GM19351 (cell line): ENCODE measurements at regions not wholly inside any gene's neighbourhood (a gene's known extent, or its start where the extent isn't known, plus 50 kb on each side); places are given as distances from the start of the nearest gene placed in this dataset.
"Not testable (repeated sequence)": the region's sequence is repeated elsewhere in the genome, so short reads cannot be mapped to it uniquely, and the experiment has no call there.

Source experiments
- ATAC-seq: cut with Tn5 transposase; IDR thresholded peaks from one replicate; pipeline ENCODE4 v1.9.1; 2021; ENCODE audit warnings: mild to moderate bottlenecking, moderate library complexity; ENCODE audit not compliant: unreplicated experiment

DNA sequence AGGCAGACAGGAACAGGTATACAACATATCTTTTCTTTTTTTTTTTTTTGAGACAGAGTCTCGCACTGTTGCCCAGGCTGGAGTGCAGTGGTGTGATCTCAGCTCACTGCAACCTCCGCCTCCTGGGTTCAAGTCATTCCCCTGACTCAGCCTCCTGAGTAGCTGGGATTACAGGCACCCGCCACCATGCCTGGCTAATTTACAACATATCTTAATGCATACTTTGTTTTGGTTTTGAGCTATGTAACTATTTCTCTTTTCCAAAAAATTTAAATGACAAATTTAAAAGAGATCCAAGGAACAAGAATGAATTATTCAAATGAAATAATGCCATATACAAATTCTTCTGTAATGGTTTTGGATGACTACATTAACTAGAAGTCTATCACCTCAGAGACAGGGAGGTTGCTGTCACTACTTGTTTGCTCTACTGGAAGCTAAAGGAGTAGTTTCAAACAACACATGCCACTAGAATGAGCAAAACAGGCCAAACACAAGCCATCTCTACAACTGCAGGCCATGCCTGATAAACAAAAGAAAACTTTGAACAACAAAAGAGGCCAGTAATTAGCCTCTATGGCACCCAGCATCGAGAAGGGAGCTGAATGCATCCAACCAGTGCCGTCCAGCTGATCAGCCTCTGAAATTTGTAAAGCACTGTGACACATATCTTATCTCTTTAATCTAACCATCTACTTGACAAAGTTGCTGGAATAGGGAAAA lies 133.6 kb upstream of the VOPP1 start:
- ATAC-seq, result not testable (repeated sequence)

DNA sequence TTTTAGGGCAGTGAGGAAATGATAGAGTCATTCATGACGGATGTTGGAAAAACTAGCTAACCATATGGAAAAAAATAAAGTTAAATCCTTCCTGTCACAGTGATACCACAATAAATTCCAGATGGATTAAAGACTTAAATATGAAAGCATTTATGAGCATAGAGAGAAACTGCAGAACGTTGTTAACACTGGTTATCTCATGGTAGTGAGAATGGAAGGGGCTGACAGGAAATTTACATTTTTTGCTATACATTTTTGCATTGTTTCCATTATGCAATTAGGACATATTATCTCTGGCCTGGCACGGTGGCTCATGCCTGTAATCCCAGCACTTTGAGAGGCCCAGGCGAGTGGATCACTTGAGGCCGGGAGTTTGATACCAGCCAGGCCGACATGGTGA lies 130.5 kb upstream of the VOPP1 start:
- not testable (repeated sequence) for ATAC-seq

DNA sequence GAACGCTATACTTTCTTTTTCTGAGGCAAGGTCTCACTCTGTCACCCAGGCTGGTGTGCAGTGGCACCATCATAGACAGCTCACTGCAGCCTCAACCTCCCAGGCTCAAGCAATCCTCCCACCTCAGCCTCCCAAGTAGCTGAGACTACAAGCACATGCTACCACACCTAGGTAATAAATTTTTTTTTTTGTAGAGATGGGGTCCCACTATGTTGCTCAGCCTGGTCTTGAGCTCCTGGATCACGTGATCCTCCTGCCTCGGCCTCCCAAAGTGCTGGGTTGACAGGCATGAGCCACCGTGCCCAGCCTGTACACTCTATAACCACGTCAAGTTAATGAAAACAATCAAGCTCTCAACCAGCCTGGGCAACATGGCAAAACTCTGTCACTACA lies 127.1 kb upstream of the VOPP1 start:
- ATAC-seq, result not testable (repeated sequence)

DNA sequence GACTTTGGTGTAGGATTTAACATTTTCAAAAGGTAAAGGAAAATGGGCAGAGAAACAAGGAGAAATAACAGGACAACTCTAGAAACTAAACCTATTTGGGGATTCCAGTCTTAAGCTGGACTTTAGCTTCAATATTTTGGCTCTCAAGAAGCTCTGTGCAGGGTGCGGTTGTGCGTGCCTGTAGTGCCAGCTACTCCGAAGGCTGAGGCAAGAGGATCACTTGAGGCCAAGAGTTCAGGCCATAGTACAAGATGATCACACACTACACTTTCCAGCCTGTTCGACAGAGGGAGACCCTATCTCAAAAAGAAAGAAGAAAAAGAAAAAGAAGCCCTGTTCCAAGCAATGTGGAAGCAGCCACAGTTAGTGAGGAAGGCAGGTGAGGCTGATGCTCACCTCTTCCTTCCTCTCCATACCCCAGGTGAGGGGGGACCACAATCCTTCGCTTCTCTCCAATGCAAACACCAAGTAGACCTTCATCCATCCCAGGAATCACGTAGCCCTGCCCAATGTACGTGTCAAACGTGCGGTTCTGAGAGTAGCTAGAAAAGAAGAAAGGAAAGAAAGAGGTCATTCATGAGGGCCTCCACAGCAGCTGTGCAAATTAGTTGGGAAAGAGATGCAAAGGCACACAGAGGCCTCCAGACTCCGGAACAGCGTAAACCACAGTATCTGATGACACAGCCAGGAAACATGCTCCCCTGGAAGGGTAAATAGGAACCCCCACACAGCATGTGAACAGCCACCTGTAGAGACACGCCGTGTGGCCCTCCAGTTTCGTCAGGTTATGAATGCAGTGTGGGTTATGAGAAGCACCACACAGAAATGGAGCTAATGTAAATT lies 126.5 kb upstream of the VOPP1 start:
- ATAC-seq, result peak; percentile 78

DNA sequence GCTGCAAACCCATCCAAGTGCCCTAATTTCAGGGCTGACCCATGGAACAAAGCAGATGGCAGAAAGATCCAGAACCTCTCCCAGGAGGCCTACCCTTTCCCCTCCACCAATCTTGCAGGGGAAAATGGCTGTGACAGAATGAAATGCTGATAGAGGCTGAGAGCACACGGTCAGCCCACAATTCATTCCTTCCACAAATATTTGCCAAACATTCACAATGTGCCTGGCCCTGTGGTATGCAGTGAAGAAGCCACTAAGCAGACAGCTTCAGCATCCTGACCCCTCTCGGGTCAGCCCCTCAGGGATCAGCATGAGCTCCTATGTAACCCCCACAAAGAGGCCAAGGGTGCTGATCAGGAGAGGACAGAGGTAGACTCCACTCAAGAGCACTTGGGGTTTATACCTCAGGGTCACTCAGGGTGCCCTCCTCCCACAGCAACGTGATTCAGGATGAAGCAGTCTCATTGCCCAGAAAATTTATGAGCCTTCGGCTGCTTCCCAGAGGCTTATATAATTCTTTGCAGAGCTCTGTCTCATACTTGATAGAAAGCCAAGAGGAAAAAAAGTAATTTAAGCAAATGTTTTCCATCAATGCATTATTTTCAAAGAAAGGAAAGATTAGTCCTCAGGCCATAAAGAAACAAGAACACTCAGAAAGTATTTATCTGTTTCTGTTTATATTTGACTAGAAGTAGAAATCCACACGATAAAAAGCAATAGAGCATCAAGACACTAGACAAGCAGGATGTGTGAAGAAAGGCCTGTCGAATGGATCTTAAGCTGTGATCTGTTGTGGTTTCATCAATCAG lies 123.8 kb upstream of the VOPP1 start:
- not testable (repeated sequence) for ATAC-seq

DNA sequence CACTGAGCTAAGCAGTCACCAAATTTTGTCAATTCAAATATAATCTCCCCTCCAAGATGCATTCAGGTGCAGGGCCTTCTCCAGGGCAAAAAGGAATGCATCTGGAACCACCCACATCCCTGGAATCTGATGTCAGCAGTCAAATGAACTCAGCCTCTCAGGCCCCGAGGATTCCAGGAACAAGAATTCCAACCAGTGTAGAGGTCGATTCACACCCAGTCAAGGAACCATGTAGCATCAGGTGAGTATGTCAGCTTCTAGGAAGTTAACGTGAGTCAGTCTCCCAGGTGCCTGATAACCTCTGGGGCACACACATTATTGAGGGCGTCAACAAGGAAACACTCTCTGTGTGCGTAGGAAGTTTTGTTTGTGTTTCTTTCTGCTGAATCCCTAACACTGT lies 122.2 kb upstream of the VOPP1 start:
- ATAC-seq, result not testable (repeated sequence)

DNA sequence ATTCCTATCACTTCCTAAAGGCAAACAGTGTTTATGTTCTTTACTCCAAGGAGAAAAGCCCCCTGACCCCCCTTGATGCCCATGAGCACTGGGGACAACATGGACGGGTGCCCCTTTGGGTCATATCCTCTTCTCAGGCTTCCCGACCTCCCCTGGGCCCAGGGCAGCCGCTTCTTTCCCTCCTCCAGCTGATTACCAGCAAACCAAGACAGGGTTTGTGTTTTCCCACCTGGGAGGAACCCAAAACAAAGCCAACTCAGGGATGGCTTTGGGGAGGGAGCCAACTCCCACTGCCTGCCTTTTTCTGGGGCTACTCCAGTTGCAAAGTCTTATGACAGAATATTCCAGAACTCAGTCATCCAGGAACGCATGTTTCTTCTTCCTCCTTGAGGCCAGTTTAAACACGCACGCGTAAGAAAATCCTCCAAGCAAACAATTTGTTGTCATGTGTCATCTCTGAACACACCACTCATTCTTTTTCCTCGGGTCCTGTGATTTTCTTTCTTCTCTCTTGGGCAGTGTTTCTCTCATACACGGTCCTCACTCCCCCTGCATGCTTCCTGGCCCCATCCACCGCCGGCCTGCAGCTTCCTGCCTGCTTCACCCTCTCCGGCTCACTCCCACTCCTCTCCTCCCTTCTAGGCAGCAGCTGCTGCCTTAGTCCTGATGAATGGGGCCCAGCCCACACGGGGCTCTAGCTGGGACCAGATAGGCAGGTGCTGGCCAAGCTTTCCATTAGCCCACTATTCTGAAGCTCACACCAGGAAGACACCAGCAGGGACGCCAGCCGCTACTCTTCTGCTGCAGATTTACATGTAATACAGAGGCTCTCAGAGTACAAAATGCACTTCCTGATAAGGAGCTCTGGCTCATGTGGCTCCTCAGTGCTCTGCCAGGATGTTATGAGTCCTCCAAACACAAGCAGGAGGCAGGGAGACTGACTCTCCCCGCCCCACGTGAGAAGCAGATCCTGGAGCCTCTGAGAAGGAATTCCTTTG lies 116.7 kb upstream of the VOPP1 start:
- not testable (repeated sequence) for ATAC-seq

DNA sequence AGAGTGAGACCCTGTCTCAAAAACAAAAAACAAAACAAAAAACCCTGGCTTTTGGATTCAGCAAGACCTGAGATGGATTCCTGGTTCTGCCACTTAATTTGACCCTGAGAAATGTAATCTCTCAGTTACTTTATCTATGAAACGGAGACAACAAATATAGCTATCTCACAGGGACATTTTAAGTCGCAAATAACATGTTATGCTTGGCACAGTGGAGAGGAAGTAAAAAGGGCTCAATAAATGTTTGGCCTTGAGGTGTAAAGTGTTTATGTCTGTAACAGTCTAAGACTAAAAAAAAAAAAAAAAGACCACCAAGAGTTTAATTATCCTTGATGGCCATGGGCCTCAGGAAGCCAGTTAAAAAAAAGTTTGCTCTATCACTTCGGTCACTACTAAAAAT lies 116.0 kb upstream of the VOPP1 start:
- ATAC-seq, result not testable (repeated sequence)

DNA sequence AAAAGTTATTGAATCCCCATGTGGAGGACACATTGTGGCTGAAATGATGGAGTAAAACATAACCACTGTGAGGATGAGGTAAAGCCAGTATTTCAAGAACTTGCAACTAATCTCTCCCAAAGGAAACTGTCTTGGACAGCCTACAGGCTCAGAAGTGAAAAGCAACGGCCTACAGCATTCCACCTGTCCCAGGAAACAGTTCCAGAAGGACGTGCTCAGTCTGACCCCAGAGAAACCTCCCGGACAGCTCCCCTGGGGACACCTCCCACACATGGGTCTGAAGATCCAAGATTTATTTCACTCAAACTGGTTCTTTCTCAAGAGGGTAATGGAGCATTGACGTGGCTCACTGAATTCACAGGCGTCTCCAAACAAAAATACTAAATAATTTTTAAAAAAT lies 115.0 kb upstream of the VOPP1 start:
- ATAC-seq, result not testable (repeated sequence)

DNA sequence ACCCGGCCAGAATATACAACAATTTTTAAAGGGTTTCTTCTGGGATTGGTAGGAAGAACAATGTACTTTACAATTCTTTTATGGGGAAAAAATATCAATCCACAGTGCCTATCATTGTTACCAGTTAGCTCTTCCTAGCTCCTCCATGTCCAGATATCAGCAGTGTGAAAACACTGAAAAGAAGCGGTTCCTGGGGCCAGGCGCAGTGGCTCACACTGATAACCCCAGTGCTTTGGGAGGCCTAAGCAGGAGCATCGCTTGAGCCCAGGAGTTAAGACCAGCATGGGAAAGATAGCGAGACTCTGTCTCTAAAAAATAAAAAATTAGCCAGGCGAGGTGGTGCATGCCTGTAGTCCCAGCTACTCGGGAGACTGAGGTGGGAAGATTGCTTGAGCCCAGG lies 114.5 kb upstream of the VOPP1 start:
- not testable (repeated sequence) for ATAC-seq

DNA sequence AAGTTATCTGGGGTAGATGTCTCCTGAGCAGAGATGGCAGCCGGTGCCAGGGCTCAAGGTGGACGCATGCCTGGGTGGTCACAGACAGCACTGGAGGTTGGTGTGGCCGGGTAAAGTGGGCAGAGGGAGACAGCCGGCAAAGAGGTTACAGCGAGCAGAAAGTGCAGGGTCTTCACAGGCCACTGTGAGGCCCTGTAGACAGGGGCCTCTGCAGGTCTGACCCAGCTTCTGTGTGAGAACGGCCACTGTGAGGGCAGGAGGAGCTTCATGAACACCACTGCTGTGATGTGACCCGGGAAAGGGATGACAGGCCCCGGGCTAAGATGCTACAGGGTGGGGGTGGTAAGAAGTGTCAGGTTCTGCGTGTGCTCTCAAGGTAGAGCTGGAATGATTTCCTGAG lies 111.2 kb upstream of the VOPP1 start:
- ATAC-seq, result not testable (repeated sequence)

DNA sequence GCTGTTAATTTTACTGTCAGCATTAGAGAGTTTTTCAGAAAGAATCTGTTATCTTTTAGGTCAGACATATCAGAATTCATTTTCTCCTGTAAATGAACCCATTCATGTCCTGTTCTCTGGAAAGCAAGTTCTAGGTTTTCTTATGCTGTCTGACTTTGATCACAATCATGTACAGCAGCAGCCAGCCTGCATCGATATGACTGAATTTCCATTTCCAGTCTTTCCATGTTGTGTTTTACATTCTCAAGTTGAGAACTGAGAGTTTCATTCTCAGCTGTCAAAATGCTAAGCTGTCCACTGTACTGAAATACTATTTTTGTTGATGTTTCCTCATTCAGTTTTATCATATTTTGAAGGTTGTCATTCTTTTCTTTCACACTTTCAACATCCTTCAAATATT lies 103.3 kb upstream of the VOPP1 start:
- ATAC-seq, result not testable (repeated sequence)

DNA sequence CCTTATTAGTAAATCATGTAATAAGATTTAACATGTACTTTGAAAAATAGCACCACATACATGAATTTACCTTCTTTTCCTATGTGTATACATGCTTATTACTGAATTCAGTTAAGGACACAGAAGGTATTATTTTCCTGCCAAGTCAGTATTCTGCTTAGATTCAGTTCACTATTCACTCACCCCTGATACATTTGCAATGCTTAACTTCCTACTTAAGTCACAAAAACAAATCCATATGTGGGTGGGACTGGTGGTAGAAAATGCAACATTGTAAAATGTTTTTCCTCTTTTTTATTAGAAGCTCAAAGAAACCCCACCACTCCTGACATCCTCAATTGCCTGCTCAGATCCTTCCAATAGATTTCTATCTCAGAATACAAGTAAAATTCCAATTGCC lies 101.2 kb upstream of the VOPP1 start:
- not testable (repeated sequence) for ATAC-seq

DNA sequence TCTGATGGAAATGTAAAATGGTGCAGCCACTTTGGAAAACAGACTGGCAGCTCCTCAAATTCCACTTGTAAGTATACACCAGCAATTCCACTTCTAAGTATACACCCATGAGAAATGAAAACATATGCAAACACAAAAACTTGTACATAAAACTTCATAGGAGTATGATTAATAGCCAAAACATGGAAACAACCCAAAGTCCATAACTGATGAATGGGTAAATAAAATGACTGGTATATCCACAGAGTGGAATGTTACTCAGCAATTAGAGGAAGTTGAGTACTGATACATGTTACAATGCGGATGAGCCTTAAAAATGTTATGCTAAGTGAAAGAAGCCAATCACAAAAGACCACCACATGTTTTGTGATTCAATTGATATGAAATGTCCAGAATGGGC lies 99.8 kb upstream of the VOPP1 start:
- ATAC-seq, result not testable (repeated sequence)

DNA sequence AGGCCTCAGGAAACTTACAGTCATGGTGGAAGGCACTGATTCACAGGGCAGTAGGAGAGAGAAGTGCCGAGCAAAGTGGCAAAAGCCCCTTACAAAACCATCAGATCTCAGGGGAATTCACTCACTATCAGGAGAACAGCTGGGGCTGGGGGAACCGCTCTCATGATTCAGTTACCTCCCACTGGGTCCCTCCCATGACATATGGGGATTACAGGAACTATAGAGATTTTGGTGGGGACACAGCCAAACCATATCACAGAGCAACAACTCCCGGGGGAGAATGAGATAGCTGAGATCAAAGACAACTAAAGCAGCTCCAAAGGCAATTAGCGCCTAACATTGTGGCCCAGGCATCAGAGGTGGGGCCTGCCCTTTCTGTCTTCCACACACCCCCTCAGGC lies 85.4 kb upstream of the VOPP1 start:
- no peak for ATAC-seq

DNA sequence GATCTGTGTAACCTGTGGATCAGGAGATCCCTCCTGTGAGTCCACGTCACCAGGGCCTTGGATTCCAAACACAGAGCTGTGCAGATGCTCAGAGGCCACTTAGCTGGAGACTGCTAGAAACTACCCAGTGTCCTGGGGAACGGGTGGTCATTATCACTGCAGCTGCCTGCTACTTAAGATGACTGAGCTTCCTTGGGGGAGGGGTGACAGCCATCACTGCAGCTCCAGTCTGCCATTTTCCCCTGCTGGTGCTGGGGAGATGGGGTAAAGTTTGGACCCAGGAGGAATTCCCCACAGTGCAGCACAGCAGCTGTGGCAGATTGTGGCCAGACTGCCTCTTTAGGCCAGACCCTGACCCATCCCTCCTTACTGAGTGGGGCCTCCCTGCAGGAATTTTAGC lies 78.8 kb upstream of the VOPP1 start:
- no peak for ATAC-seq

DNA sequence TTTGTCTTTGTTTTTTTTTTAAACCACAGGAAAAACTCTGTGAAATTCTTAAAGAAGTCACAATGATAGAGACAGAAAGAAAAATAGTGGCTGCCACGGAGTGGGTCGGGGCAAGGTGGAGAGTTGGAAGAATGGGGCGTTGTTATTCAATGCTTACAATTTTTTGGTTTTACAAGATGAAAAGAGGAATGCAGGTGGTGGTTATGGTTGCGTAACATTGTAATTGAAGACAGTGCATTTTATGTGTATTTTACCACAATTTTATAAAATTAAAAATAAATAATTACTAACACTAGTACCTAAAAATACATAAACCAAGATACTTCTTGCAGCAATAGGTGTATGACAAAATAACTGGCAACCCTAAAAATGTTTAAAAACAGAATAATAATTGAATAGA lies 76.9 kb upstream of the VOPP1 start:
- no peak for ATAC-seq

DNA sequence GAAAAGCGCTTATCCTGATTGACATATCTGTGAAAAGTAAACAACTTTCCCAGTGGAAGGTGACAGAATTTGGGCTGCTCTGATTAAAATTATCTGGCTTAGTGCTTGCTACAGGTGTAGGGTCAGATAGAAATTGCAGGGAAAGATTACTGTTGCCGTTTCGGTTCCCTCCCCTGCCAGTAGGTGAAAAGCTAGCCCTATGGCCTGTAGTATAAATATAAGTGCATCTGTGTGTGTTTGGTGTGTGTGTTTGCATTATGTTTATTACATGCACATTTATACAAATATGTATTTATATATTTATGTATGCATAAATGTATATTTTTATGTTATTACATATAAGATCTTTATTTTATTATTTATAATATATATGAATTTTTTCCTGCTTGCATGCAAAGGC lies 72.3 kb upstream of the VOPP1 start:
- no peak for ATAC-seq

DNA sequence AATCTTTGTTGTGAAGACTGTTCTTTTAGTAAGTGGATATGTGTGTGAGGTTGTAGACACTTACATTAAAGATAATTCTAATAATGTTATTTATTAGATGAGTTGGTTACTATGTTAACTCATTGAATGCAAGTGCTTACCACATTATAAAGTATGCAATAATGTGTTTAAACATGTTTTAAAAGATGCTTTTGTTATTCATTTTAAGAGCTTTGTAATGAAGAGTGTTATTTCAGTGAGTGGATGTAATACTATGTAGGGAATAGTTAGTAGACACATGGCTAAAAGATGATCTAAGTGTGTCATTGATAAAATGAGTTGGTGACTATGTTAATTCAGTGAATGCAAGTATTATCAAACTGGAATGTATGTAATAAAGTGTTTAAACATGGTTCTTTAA lies 70.0 kb upstream of the VOPP1 start:
- ATAC-seq, result no peak

DNA sequence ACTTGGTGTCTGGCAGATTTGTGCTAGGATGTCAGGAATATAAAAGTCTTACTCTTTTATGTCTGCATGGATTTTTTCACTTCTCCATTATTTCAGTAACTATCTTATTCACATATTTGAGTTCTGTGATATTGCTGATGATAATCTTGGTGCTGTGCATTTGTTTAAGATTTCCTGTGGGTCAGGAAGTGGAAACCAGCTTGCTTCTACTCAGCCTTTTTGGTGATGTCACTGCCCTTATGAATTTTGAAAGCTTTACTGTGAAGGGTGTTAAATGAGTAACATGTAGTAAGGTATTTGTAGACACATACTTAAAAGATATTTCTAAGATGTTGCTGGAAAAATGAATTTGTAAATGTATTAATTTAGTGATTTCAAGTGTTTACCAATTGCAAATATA lies 69.5 kb upstream of the VOPP1 start:
- peak; percentile 93 for ATAC-seq
